HEK293 (cell line): ENCODE measurements at regions not wholly inside any gene's neighbourhood (a gene's known extent, or its start where the extent isn't known, plus 50 kb on each side); places are given as distances from the start of the nearest gene placed in this dataset.

Source experiments
- CTCF ChIA-PET: fragments of 350-600 bp; formaldehyde crosslinking; extraction: SDS; loops from one replicate; lab custom pipeline; 2021; ENCODE audit warnings: antibody characterized with exemption; lab: Yijun Ruan, JAX
- POLR2A ChIA-PET: fragments of 300-600 bp; formaldehyde crosslinking; extraction: SDS; loops from one replicate; lab custom pipeline; 2020; ENCODE audit warnings: antibody characterized with exemption, inconsistent platforms; lab: Yijun Ruan, JAX
- H3K27ac ChIP-seq: fragments of 200-500 bp; sonication (Bioruptor generic); 2 replicates; pipeline ENCODE4 v1.5.1; 2014; ENCODE audit warnings: low read depth, low read length, control low read depth, inconsistent platforms; ENCODE audit errors: extremely low read depth
- H3K36me3 ChIP-seq, 2 experiments: fragments of 200-500 bp in 1 of 2; sonication (Bioruptor generic) in 1 of 2; 1 replicate in 1 of 2; 2 replicates in 1 of 2; pipeline ENCODE4 v1.5.1; 2014 to 2017; ENCODE audit warnings: inconsistent platforms in 2 of 2, low read length in 2 of 2; ENCODE audit not compliant: control insufficient read depth in 2 of 2, insufficient read depth in 1 of 2
- H3K4me1 ChIP-seq: fragments of 200-500 bp; sonication (Bioruptor generic); 2 replicates; pipeline ENCODE4 v1.5.1; 2014; ENCODE audit warnings: mild to moderate bottlenecking, low read length, inconsistent platforms; ENCODE audit not compliant: control insufficient read depth, insufficient read depth
- H3K4me3 ChIP-seq: 2 replicates; pipeline ENCODE4 v1.5.1; 2011; ENCODE audit warnings: low read depth, mild to moderate bottlenecking, control low read depth, low read length, moderate library complexity
- H3K9me3 ChIP-seq: fragments of 200-500 bp; sonication (Bioruptor generic); 2 replicates; pipeline ENCODE4 v1.5.1; 2014; ENCODE audit warnings: low read depth, low read length, inconsistent platforms; ENCODE audit not compliant: control insufficient read depth, insufficient read depth
- AEBP2 ChIP-seq: fragments of 450-650 bp; formaldehyde crosslinking; IDR thresholded peaks from 2 replicates; pipeline ENCODE4 v1.5.1; 2016; ENCODE audit warnings: missing biosample characterization, missing genetic modification characterization, borderline replicate concordance
- HOXD13 ChIP-seq: sonication (generic); formaldehyde crosslinking; IDR thresholded peaks from 2 replicates; pipeline ENCODE4 v1.8.0; 2022; ENCODE audit warnings: missing genetic modification reagents, borderline replicate concordance
- KLF7 ChIP-seq: fragments of 450-650 bp; formaldehyde crosslinking; IDR thresholded peaks from 2 replicates; pipeline ENCODE4 v1.5.1; 2016; ENCODE audit warnings: missing biosample characterization, missing genetic modification characterization, borderline replicate concordance
- KLF8 ChIP-seq: fragments of 450-650 bp; formaldehyde crosslinking; IDR thresholded peaks from 2 replicates; pipeline ENCODE4 v1.5.1; 2016; ENCODE audit warnings: missing biosample characterization, missing genetic modification characterization
- OVOL3 ChIP-seq: fragments of 450-650 bp; formaldehyde crosslinking; IDR thresholded peaks from 2 replicates; pipeline ENCODE4 v1.5.1; 2016; ENCODE audit warnings: missing biosample characterization, missing genetic modification characterization
- SALL2 ChIP-seq: fragments of 450-650 bp; formaldehyde crosslinking; IDR thresholded peaks from 2 replicates; pipeline ENCODE4 v1.5.0; 2017; ENCODE audit warnings: missing biosample characterization, mild to moderate bottlenecking, missing genetic modification characterization, borderline replicate concordance
- SETDB1 ChIP-seq: IDR thresholded peaks from one replicate; pipeline ENCODE4 v1.6.1; 2017; ENCODE audit warnings: mild to moderate bottlenecking, low read length, moderate library complexity, mixed read lengths; ENCODE audit not compliant: insufficient read length
- ZEB2 ChIP-seq: fragments of 450-650 bp; formaldehyde crosslinking; IDR thresholded peaks from 2 replicates; pipeline ENCODE4 v1.5.1; 2016; ENCODE audit warnings: missing biosample characterization, missing genetic modification characterization
- ZIC2 ChIP-seq: fragments of 450-650 bp; formaldehyde crosslinking; IDR thresholded peaks from 2 replicates; pipeline ENCODE4 v1.5.1; 2016; ENCODE audit warnings: missing biosample characterization, missing genetic modification characterization
- ZNF140 ChIP-seq: fragments of 450-650 bp; formaldehyde crosslinking; IDR thresholded peaks from 2 replicates; pipeline ENCODE4 v1.5.1; 2016; ENCODE audit warnings: missing biosample characterization, missing genetic modification characterization
- ZNF157 ChIP-seq: fragments of 450-650 bp; formaldehyde crosslinking; IDR thresholded peaks from 2 replicates; pipeline ENCODE4 v1.5.1; 2016; ENCODE audit warnings: missing biosample characterization, missing genetic modification characterization
- ZNF174 ChIP-seq: fragments of 450-650 bp; formaldehyde crosslinking; IDR thresholded peaks from 2 replicates; pipeline ENCODE4 v1.5.0; 2017; ENCODE audit warnings: missing biosample characterization, mild to moderate bottlenecking, missing genetic modification characterization
- ZNF18 ChIP-seq: fragments of 450-650 bp; formaldehyde crosslinking; IDR thresholded peaks from 2 replicates; pipeline ENCODE4 v1.5.1; 2016; ENCODE audit warnings: missing biosample characterization, missing genetic modification characterization
- ZNF23 ChIP-seq: fragments of 450-650 bp; formaldehyde crosslinking; IDR thresholded peaks from 2 replicates; pipeline ENCODE4 v1.5.1; 2016; ENCODE audit warnings: missing biosample characterization, missing genetic modification characterization, borderline replicate concordance
- ZNF24 ChIP-seq: fragments of 450-650 bp; formaldehyde crosslinking; IDR thresholded peaks from 2 replicates; pipeline ENCODE4 v1.5.1; 2016; ENCODE audit warnings: missing biosample characterization, missing genetic modification characterization
- ZNF311 ChIP-seq: fragments of 450-650 bp; formaldehyde crosslinking; IDR thresholded peaks from 2 replicates; pipeline ENCODE4 v1.5.1; 2017; ENCODE audit warnings: missing biosample characterization, missing genetic modification characterization, borderline replicate concordance
- ZNF354C ChIP-seq: fragments of 450-650 bp; formaldehyde crosslinking; IDR thresholded peaks from 2 replicates; pipeline ENCODE4 v1.5.1; 2016; ENCODE audit warnings: missing biosample characterization, missing genetic modification characterization, low read depth, borderline replicate concordance
- ZNF391 ChIP-seq: fragments of 450-650 bp; formaldehyde crosslinking; IDR thresholded peaks from 2 replicates; pipeline ENCODE4 v1.5.1; 2016; ENCODE audit warnings: low read depth, missing biosample characterization, missing genetic modification characterization, borderline replicate concordance
- ZNF423 ChIP-seq: fragments of 450-650 bp; formaldehyde crosslinking; IDR thresholded peaks from 2 replicates; pipeline ENCODE4 v1.5.1; 2016; ENCODE audit warnings: missing biosample characterization, missing genetic modification characterization
- ZNF426 ChIP-seq: fragments of 450-650 bp; formaldehyde crosslinking; IDR thresholded peaks from 2 replicates; pipeline ENCODE4 v1.5.1; 2017; ENCODE audit warnings: missing biosample characterization, missing genetic modification characterization, mild to moderate bottlenecking, inconsistent platforms, moderate library complexity
- ZNF529 ChIP-seq: fragments of 450-650 bp; formaldehyde crosslinking; IDR thresholded peaks from 2 replicates; pipeline ENCODE4 v1.5.1; 2017; ENCODE audit warnings: missing genetic modification characterization, missing biosample characterization; ENCODE audit not compliant: insufficient replicate concordance
- ZNF600 ChIP-seq: fragments of 450-650 bp; formaldehyde crosslinking; IDR thresholded peaks from 2 replicates; pipeline ENCODE4 v1.5.1; 2016; ENCODE audit warnings: missing biosample characterization, missing genetic modification characterization
- ZNF623 ChIP-seq: fragments of 450-650 bp; formaldehyde crosslinking; IDR thresholded peaks from 2 replicates; pipeline ENCODE4 v1.5.1; 2016; ENCODE audit warnings: missing biosample characterization, missing genetic modification characterization
- ZNF624 ChIP-seq: fragments of 450-650 bp; formaldehyde crosslinking; IDR thresholded peaks from 2 replicates; pipeline ENCODE4 v1.5.1; 2017; ENCODE audit warnings: missing biosample characterization, missing genetic modification characterization
- ZNF639 ChIP-seq: fragments of 450-650 bp; formaldehyde crosslinking; IDR thresholded peaks from 2 replicates; pipeline ENCODE4 v1.5.1; 2016; ENCODE audit warnings: missing biosample characterization, missing genetic modification characterization
- ZNF664 ChIP-seq: fragments of 450-650 bp; formaldehyde crosslinking; IDR thresholded peaks from 2 replicates; pipeline ENCODE4 v1.5.1; 2016; ENCODE audit warnings: missing biosample characterization, missing genetic modification characterization
- ZNF704 ChIP-seq: fragments of 450-650 bp; formaldehyde crosslinking; IDR thresholded peaks from 2 replicates; pipeline ENCODE4 v1.5.1; 2016; ENCODE audit warnings: missing biosample characterization, missing genetic modification characterization
- ZNF785 ChIP-seq: fragments of 450-650 bp; formaldehyde crosslinking; IDR thresholded peaks from 2 replicates; pipeline ENCODE4 v1.5.1; 2016; ENCODE audit warnings: missing biosample characterization, missing genetic modification characterization
- TF ChIP-seq, protein P1 (sequence below): fragments of 450-650 bp; formaldehyde crosslinking; IDR thresholded peaks from 2 replicates; pipeline ENCODE4 v1.5.1; 2016; ENCODE audit warnings: missing biosample characterization, missing genetic modification characterization

GRCh38 chr2:107384422-107384821 is 442.3 kb upstream of the RGPD4 start:
- Histone ChIP-seq H3K27ac (no peak overlapping the region), H3K36me3 (no peaks in the 10 kb centered on the region), H3K4me1 (no peaks in the 10 kb centered on the region), H3K4me3 (no peak overlapping the region), H3K9me3 (no peaks in the 10 kb centered on the region)
- ChIA-PET POLR2A (no interaction called here), CTCF (no interaction called here)
- TF ChIP-seq SALL2 (tag by site-specific recombination) = no peak
- TF ChIP-seq HOXD13 (CRISPR knock-in tag) = no peak
- no peak for TF ChIP-seq ZIC2
- no peak for TF ChIP-seq ZNF785 (tag by site-specific recombination)
- no peak for TF ChIP-seq ZNF423 (tag by site-specific recombination)
- no peak for TF ChIP-seq AEBP2 (tag by site-specific recombination)
- TF ChIP-seq ZNF23 (tag by site-specific recombination) = no peak
- TF ChIP-seq SETDB1 = no peak
- TF ChIP-seq ZNF140 (tag by site-specific recombination) = no peak
- TF ChIP-seq ZNF157 (tag by site-specific recombination) = no peak
- TF ChIP-seq, protein P1, sequence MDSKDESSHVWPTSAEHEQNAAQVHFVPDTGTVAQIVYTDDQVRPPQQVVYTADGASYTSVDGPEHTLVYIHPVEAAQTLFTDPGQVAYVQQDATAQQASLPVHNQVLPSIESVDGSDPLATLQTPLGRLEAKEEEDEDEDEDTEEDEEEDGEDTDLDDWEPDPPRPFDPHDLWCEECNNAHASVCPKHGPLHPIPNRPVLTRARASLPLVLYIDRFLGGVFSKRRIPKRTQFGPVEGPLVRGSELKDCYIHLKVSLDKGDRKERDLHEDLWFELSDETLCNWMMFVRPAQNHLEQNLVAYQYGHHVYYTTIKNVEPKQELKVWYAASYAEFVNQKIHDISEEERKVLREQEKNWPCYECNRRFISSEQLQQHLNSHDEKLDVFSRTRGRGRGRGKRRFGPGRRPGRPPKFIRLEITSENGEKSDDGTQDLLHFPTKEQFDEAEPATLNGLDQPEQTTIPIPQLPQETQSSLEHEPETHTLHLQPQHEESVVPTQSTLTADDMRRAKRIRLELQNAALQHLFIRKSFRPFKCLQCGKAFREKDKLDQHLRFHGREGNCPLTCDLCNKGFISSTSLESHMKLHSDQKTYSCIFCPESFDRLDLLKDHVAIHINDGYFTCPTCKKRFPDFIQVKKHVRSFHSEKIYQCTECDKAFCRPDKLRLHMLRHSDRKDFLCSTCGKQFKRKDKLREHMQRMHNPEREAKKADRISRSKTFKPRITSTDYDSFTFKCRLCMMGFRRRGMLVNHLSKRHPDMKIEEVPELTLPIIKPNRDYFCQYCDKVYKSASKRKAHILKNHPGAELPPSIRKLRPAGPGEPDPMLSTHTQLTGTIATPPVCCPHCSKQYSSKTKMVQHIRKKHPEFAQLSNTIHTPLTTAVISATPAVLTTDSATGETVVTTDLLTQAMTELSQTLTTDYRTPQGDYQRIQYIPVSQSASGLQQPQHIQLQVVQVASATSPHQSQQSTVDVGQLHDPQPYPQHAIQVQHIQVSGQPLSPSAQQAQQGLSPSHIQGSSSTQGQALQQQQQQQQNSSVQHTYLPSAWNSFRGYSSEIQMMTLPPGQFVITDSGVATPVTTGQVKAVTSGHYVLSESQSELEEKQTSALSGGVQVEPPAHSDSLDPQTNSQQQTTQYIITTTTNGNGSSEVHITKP = no peak
- no peak for TF ChIP-seq ZNF664
- no peak for TF ChIP-seq ZNF391 (tag by site-specific recombination)
- no peak for TF ChIP-seq ZNF174 (tag by site-specific recombination)
- TF ChIP-seq ZNF311 = no peak
- TF ChIP-seq ZNF354C (tag by site-specific recombination) = no peak
- TF ChIP-seq OVOL3 (tag by site-specific recombination) = no peak
- no peak for TF ChIP-seq ZNF639 (tag by site-specific recombination)
- TF ChIP-seq ZNF426 (tag by site-specific recombination) = no peak
- TF ChIP-seq ZNF624 = no peak

- no peak overlapping the region for H3K27ac ChIP-seq
- no peaks in the 10 kb centered on the region for H3K36me3 ChIP-seq
- POLR2A ChIA-PET = no interaction called here
- H3K4me1 ChIP-seq = no peaks in the 10 kb centered on the region
- H3K9me3 ChIP-seq = no peaks in the 10 kb centered on the region
- CTCF ChIA-PET = no interaction called here
- no peak overlapping the region for H3K4me3 ChIP-seq
- TF ChIP-seq KLF7 (tag by site-specific recombination) (no peak), ZNF600 (tag by site-specific recombination) (no peak), KLF8 (tag by site-specific recombination) (no peak), ZNF529 (tag by site-specific recombination) (no peak), ZNF391 (tag by site-specific recombination) (no peak), ZNF24 (tag by site-specific recombination) (no peak), ZNF704 (tag by site-specific recombination) (no peak), ZNF18 (tag by site-specific recombination) (no peak), ZNF623 (tag by site-specific recombination) (no peak), ZEB2 (no peak)
Observed at GRCh38 chr2:107385921-107386320, 440.8 kb upstream of the RGPD4 start.
